ENCODE measurements at regions not wholly inside any gene's neighbourhood (a gene's known extent, or its start where the extent isn't known, plus 50 kb on each side); places are given as distances from the start of the nearest gene placed in this dataset.

- FAIRE-seq: no peak
- CTCF ChIA-PET: no interaction called here
Observed at GRCh38 chrX:25206778-25207177, 191.0 kb upstream of the ARX start.

More at GRCh38 chrX:25206778-25207177, 191.0 kb upstream of the ARX start:
- Histone ChIP-seq H3K9me3 (replicated peaks; ENCODE audit: control insufficient read depth, insufficient read depth, low read length) (no peaks in the 10 kb centered on the region), H3K79me2 (ENCODE audit: control insufficient read depth, insufficient read depth, low read length) (no peaks in the 10 kb centered on the region), H3K9ac (ENCODE audit: control insufficient read depth, insufficient read depth, low read length) (no peak overlapping the region), H3K4me3 (no peak overlapping the region), H3K27ac (ENCODE audit: control insufficient read depth, insufficient read depth) (no peak overlapping the region), H3K4me2 (ENCODE audit: control insufficient read depth, insufficient read depth) (no peak overlapping the region), H3K4me1 (ENCODE audit: control insufficient read depth, insufficient read depth, low read length) (no peaks in the 10 kb centered on the region), H3K36me3 (ENCODE audit: control insufficient read depth in 2 of 2, insufficient read depth in 2 of 2, low read length in 1 of 2) (no peaks in the 10 kb centered on the region), H4K20me1 (ENCODE audit: control insufficient read depth, insufficient read depth) (no peaks in the 10 kb centered on the region), H3K27me3 (replicated peaks in 1 of 2; ENCODE audit: control insufficient read depth in 2 of 2, insufficient read depth in 2 of 2, low read length in 1 of 2) (no peaks in the 10 kb centered on the region), H2AFZ (ENCODE audit: control insufficient read depth, low read depth, low read length) (no peak overlapping the region)
- no TSS peak for BruUV-seq (replicated peaks)
- no peak for DNase-seq (ENCODE audit: low read depth, low spot score)
- ATAC-seq: no peak
- in situ Hi-C loops (cut with MboI) (no loop called here), intact Hi-C loops (cut with micrococcal nuclease; ENCODE audit: unreplicated experiment) (no loop called here)
- POLR2A ChIA-PET: no interaction called here
- WGBS (ENCODE audit: insufficient coverage, insufficient replicate concordance, low lambda C conversion rate, missing lambda C conversion rate): 0% methylated on average over 1 of the region's 1 CpG
- RAD21 ChIA-PET (ENCODE audit: unreplicated experiment): no interaction called here
- TF ChIP-seq CREM (IDR thresholded peaks at IDR 0.05; ENCODE audit: low read depth): no peak
- TF ChIP-seq, protein P1, sequence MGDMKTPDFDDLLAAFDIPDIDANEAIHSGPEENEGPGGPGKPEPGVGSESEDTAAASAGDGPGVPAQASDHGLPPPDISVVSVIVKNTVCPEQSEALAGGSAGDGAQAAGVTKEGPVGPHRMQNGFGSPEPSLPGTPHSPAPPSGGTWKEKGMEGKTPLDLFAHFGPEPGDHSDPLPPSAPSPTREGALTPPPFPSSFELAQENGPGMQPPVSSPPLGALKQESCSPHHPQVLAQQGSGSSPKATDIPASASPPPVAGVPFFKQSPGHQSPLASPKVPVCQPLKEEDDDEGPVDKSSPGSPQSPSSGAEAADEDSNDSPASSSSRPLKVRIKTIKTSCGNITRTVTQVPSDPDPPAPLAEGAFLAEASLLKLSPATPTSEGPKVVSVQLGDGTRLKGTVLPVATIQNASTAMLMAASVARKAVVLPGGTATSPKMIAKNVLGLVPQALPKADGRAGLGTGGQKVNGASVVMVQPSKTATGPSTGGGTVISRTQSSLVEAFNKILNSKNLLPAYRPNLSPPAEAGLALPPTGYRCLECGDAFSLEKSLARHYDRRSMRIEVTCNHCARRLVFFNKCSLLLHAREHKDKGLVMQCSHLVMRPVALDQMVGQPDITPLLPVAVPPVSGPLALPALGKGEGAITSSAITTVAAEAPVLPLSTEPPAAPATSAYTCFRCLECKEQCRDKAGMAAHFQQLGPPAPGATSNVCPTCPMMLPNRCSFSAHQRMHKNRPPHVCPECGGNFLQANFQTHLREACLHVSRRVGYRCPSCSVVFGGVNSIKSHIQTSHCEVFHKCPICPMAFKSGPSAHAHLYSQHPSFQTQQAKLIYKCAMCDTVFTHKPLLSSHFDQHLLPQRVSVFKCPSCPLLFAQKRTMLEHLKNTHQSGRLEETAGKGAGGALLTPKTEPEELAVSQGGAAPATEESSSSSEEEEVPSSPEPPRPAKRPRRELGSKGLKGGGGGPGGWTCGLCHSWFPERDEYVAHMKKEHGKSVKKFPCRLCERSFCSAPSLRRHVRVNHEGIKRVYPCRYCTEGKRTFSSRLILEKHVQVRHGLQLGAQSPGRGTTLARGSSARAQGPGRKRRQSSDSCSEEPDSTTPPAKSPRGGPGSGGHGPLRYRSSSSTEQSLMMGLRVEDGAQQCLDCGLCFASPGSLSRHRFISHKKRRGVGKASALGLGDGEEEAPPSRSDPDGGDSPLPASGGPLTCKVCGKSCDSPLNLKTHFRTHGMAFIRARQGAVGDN (IDR thresholded peaks at IDR 0.05): no peak
- no peak for TF ChIP-seq CEBPB (IDR thresholded peaks at IDR 0.05; ENCODE audit: borderline replicate concordance in 1 of 2, low read depth in 2 of 2, low read length in 2 of 2)
- TF ChIP-seq NR2F1 (conservative IDR thresholded peaks at IDR 0.05): no peak
- no peak for TF ChIP-seq RAD51 (IDR thresholded peaks at IDR 0.05)
- TF ChIP-seq, protein P2, sequence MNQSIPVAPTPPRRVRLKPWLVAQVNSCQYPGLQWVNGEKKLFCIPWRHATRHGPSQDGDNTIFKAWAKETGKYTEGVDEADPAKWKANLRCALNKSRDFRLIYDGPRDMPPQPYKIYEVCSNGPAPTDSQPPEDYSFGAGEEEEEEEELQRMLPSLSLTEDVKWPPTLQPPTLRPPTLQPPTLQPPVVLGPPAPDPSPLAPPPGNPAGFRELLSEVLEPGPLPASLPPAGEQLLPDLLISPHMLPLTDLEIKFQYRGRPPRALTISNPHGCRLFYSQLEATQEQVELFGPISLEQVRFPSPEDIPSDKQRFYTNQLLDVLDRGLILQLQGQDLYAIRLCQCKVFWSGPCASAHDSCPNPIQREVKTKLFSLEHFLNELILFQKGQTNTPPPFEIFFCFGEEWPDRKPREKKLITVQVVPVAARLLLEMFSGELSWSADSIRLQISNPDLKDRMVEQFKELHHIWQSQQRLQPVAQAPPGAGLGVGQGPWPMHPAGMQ (IDR thresholded peaks at IDR 0.05; ENCODE audit: borderline replicate concordance): no peak
- no peak for TF ChIP-seq ZNF384 (IDR thresholded peaks at IDR 0.05; ENCODE audit: borderline replicate concordance, low read depth, low read length)
- no peak for TF ChIP-seq SPI1 (IDR thresholded peaks at IDR 0.05; ENCODE audit: borderline replicate concordance, insufficient read depth, low read depth, low read length)
- TF ChIP-seq ETV6 (conservative IDR thresholded peaks at IDR 0.05 in 1 of 2, IDR thresholded peaks at IDR 0.05 in 1 of 2; ENCODE audit: borderline replicate concordance in 1 of 2, low read depth in 1 of 2): no peak
- TF ChIP-seq TCF3 (IDR thresholded peaks at IDR 0.05; ENCODE audit: borderline replicate concordance, insufficient read depth, low read depth, low read length): no peak
- TF ChIP-seq NFIC (IDR thresholded peaks at IDR 0.05; ENCODE audit: low read depth, low read length): no peak
- TF ChIP-seq KLF5 (IDR thresholded peaks at IDR 0.05; ENCODE audit: partially characterized antibody): no peak
- TF ChIP-seq HDAC6 (IDR thresholded peaks at IDR 0.05; ENCODE audit: unreplicated experiment): no peak
- TF ChIP-seq RELA (IDR thresholded peaks at IDR 0.05; ENCODE audit: borderline replicate concordance, partially characterized antibody): no peak
- no peak for TF ChIP-seq MYB (IDR thresholded peaks at IDR 0.05; ENCODE audit: borderline replicate concordance, low read depth, low read length)
- TF ChIP-seq ASH2L (IDR thresholded peaks at IDR 0.05; ENCODE audit: borderline replicate concordance, low read depth): no peak
- TF ChIP-seq FOXM1 (IDR thresholded peaks at IDR 0.05; ENCODE audit: low read depth, low read length): no peak
- TF ChIP-seq SIN3A (IDR thresholded peaks at IDR 0.05; ENCODE audit: low read depth, low read length): no peak
- no peak for TF ChIP-seq POLR2AphosphoS2 (IDR thresholded peaks at IDR 0.05; ENCODE audit: low read depth, low read length)
- SMC1A ChIA-PET (ENCODE audit: uncharacterized antibody, unreplicated experiment): no interaction called here
